ENCODE measurements at regions not wholly inside any gene's neighbourhood (a gene's known extent, or its start where the extent isn't known, plus 50 kb on each side); places are given as distances from the start of the nearest gene placed in this dataset.

DNA sequence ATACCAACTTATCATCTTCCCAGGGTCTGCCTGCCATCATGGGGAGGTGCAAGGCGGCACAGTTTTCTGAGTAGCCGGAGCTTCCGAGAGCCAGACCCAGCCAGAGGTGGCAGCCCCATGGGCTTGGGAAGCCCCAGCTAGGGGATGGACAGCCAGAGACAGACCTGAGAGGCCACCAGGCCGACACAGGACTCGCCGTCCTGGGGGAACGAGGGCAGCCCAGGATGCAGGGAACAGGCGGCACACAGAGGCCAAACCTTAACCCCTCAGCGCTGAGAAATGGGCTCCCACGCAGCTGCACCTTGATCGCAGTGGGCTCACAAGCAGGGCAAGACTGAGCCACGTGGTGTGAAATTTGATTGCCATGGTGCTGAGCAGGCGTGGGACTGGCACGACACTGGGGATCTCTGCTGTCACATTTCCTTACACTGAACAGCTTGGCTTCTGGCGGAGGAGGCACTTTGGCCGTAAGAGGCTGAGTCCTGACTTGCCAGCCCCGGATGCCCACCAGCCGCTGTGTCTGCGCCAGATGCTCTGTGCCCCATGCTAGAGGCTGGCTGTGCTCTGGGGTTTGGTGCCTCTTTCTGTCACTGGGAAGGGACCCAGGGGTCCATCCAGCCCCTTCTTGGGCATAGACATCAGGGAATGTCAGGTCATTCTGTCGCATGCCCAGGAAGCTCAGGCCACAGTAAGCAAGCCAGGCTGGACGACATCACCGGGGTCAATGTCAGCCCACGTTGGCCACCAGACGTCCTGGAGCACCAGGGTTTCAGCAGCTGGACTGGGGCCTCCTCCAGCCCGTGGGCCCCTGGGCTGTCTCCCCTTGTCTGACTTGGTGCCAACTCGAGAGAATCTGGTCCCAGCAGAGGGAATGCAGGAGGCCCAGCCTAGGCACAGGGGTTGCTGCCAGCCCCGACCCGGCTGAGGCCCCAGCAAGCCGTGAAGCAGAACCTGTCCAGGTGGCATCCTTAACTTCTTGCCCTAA lies 312.1 kb upstream of the MYT1L start:
- H3K27ac ChIP-seq: no peak overlapping the region
- DNase-seq (ENCODE audit: low read depth, low spot score): no peak

DNA sequence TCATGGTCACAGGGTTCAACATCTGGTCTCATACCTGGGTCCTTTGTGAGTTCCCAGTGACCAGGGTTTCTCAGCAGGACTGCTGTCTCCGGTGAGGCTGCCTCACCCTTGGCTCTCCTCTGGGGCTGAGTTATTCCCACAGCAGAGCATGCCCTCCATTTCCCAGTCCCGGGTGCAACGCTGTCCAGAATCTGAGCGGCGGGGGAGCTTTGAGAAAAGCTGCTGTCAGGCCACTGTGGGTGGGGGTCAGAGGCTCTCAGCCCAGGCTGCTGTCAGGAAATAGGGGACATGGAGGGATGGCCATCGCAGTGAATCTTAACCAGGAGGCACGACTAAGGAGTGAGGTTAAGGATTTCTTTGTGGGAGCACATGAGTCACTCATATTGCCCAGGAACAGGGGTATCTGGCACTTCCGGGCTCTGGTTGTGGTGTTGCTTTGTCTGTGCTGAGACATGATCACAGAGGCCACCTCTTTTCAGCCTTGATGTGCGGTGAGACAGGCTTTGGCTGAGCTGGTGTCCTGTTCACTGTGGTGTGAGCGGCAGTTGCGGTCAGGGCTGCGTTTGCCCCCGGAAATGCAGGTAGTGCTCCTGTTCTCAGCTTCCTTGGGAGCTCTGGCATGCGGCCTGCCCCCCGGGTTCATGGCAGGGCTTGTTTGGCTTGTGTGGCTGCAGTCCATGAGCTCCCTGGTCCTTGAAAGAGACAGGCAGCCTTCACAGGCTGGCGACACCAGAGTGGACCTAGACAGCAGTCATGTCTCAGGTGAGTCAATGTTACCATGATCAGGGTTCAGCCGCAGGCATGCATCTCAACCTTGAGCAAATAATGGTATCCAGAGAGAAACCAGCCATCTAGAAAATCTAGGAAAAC lies 310.7 kb upstream of the MYT1L start:
- no peak for DNase-seq (ENCODE audit: low read depth, low spot score)
- H3K27ac ChIP-seq: no peak overlapping the region

DNA sequence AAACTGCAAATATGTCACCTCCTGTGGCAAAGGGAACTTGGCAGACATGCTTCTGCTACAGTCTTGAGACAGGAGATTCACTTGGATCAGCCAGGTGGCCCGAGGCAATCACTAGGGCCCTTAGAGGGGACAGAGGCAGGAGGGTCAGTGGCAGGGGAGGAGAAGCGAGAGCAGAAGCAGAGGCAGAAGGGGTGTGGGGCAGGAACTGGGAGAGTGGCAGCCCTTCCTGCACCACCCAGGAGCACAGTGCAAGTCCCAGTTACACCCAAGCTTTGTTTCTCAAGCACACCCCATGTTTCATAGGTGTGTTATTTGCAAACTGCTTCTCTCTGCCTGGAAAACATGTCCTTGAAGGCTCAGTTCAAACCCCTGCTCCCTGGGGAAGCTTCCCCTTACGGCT lies 309.7 kb upstream of the MYT1L start:
- no peak overlapping the region for H3K27ac ChIP-seq
- no peak for DNase-seq (ENCODE audit: low read depth, low spot score)

DNA sequence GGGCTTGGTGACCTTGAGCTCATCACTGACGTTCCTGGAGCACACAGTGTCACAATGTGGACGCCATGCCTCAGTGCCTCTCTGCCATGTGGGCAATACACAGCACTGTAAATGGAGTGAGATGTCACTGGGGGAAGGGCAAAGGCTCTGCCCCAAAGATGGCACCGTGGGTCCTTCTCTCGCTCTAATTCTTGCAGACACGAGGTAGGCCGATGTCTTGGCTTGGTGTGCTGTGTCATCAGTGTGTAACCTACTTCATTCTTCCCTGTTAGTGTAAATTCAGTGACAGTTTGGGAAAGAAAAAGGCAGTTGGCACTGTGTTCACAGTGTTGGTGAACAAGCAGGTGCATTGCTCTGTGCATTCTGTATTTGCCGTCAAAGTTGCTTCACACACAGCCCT lies 309.3 kb upstream of the MYT1L start:
- no peak overlapping the region for H3K27ac ChIP-seq
- no peak for DNase-seq (ENCODE audit: low read depth, low spot score)

DNA sequence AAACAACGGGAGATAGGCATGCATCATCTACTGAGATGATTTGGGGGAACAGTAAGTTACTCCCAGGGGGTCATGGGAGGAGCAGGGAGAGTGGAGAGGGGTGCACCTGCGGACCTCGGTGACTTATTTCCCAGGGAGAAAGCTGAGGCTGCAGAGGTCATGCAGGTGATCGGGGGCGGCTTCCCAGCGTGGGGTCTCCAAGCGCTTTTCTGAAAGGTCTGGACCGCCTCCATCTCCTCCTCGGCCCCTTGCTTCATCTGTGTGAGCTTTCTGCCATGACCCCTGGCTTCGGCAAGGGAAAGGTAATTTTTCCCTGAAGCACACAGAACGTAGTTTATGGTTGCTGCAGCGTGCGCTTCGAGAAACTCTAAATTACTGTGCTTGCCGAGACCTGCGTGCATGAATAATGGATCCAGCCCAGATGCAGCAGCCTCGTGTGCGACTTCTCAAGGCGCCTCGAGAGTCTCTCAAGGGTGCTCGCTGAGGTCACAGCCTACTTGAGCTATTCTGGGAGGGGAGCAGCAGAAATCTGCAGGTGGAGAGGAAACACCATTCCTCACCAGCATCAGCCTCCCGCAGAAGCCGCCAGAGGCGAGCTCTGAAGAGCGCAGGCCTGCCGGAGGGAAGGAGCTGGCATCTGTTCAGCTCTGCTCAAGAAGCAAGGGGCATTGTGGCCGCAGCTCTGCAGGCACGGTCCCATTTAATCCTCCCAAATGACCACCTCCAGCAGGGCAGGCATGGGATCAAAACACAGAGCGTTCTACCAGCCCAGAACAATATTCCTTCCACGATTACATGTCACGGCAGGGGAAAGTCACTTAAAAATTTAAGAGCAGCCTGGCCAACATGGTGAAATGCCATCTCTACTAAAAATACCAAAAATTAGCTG lies 308.4 kb upstream of the MYT1L start:
- no peak for DNase-seq (ENCODE audit: low read depth, low spot score)

DNA sequence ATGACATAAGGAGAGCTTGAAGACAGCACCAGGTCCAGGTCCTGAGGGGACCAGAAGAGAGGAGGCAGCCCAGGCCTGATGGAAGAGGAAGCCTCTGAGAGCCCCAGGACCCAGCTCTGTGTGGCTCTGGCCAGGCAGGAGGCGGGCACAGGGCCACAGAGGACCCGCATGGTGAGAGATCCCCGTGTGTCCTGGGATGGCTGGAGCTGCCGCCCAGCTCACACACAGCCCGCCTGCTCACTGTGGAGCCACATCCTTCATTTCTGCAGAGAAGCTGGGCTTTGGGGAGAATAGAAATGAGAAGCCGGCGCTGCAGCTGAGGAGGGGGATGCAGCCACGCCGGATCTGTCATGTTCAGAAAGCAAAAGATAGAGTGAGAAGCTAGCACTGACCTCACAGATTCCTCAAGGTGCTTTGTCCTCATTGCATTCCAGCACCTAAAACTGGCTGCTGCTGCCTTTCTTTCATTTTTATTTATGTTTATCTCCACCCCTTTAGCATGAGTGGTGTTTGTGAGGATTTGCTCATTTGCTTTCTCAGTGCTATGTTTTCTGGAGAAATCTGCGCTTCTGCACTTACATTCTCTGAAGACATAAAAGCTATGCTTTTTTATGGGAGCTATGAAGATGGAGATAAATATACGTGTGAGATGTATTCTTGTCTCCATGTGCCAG lies 307.6 kb upstream of the MYT1L start:
- DNase-seq (ENCODE audit: low read depth, low spot score): no peak

More for the DNA sequence above, 308.4 kb upstream of the MYT1L start:
- no peak overlapping the region for H3K27ac ChIP-seq

DNA sequence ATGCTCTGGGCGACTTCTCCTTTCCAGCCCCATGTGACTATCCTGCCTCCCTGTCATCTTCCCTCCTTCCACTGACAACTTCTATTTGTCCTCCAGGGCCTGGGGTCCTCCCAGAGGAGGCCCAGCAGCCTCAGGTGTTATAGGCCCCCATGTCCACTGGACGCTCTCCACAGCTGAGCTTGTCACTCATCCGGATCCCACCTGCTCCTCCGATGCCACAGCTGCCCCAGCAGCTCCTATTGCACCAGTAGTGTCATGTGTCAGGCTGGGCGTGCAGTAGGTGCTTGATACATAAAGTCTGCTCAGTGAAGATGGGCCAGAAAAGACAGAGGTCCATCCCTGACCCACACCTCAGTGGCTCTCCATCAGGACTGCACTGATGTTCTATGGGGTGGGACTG lies 305.7 kb upstream of the MYT1L start:
- H3K27ac ChIP-seq: no peak overlapping the region
- DNase-seq (ENCODE audit: low read depth, low spot score): no peak

More for the DNA sequence above, 307.6 kb upstream of the MYT1L start:
- no peak overlapping the region for H3K27ac ChIP-seq

DNA sequence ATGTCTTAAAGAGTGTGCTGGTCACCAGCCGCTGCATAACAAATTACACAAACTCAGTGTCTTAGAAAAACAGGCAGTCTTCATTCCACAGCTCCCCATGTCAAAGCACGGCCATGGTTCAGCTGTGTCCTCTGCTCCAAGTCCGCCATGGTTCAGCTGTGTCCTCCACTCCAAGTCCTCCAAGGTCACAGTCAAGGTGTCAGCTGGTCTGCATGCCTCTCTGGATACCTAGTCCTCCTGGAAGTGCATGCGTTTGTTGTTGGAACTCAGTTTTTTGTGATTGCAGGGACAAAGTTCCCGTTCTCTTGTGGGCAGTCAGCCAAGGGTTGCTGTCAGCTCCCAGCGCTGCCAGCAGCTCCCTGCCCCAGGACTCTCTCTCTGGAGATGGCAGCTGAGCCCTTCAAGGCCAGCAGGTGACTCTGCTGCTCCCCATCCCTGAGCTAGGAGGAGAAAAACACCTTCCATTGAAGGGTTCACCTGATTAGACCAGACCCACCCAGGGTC lies 304.0 kb upstream of the MYT1L start:
- no peak for DNase-seq (ENCODE audit: low read depth, low spot score)
- no peak overlapping the region for H3K27ac ChIP-seq

DNA sequence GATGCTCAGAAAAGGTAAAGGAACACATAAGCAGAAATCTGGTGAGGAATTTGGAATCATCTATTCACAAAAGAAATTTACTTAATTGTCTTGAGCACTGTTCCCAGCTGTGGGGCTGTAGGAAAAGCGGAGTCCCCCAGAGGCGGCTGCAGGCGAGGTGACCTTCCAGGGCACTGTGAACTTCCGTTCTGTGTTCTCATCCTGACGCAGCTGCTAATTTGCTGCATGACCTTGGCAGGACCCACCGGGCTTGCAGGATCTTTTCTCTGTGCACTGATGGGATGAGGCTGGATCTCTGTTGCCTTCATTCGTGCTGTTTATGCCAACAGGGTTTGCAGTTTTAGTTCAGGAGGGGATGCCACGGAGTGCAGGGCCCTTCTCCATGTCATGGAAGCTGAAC lies 301.9 kb upstream of the MYT1L start:
- H3K27ac ChIP-seq: no peak overlapping the region
- no peak for DNase-seq (ENCODE audit: low read depth, low spot score)

DNA sequence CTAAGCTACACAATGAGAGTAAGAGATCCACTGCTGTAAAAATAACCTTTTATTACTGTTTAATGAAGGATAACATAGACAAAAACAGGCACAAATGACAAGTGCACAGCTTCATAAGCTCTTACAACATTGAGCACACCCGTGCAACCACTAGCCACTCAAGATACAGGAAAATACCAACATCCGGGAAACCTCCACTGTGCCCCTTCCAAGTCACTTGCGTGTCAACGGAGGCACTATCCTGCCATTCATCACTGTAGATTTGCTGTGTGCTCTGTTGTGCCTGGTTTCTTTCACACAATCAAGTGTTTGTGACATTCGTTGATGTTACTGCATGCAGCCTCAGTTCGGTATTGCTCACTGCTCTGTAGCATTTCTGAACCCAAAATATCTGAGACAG lies 292.9 kb upstream of the MYT1L start:
- DNase-seq (ENCODE audit: low read depth, low spot score): no peak
- no peak overlapping the region for H3K27ac ChIP-seq

DNA sequence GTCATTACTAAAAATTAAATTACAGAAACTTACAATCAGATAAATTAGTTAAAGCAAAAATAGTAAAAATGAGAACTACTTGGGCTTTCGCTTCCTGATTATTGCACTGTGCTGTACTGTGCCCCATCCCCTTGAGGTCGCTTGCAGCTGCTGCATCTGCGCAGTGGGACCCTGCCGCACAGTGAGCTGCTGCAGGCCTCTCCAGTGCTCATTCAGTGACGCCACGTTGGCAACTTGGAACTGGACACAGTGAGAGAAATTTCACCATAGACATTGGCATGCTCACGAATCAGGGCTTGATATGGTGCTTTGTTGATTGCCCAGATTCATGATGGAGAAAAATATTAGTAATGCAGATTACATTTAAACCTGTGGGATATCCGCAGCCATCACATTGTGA lies 290.8 kb upstream of the MYT1L start:
- no peak for DNase-seq (ENCODE audit: low read depth, low spot score)

DNA sequence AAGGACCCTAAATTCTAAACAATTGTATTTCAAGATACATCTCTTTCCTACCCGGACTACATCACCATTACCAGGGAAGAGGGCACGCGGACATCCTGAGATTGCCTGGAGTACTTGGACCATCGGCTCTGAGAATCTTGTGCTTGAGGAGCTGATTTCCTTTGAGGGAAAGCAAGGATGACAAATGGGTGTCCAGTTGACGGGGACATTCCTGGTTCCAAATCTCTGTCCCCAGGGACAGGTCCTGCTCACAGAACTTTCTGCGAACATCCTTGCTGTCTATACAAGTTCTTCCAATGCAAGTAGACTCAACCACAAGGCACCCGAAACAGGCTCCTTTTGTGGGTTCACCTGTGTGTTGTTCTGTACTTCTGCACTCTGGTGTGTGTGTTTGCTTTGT lies 289.5 kb upstream of the MYT1L start:
- no peak for DNase-seq (ENCODE audit: low read depth, low spot score)
- no peak overlapping the region for H3K27ac ChIP-seq

More for the DNA sequence above, 290.8 kb upstream of the MYT1L start:
- H3K27ac ChIP-seq: no peak overlapping the region

DNA sequence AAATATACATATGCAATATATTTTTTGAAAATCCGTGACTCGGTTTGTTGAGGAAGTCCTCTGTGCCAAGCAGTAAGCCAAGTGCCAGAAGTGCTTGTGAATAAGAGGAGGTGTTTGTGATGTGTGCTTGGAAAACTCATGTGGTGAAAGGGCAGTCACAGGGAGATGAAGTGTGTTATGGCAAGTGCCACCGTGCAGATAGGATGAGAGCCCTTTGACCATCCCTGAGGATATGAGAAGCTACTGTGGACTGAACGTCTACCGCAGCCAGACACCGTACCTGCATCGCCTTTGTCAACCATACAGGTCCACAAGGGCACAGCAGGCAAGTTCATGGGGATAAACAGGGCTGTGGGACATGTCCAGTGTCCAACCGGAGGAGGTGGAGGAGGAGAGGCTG lies 288.9 kb upstream of the MYT1L start:
- DNase-seq (ENCODE audit: low read depth, low spot score): no peak
- H3K27ac ChIP-seq: no peak overlapping the region

DNA sequence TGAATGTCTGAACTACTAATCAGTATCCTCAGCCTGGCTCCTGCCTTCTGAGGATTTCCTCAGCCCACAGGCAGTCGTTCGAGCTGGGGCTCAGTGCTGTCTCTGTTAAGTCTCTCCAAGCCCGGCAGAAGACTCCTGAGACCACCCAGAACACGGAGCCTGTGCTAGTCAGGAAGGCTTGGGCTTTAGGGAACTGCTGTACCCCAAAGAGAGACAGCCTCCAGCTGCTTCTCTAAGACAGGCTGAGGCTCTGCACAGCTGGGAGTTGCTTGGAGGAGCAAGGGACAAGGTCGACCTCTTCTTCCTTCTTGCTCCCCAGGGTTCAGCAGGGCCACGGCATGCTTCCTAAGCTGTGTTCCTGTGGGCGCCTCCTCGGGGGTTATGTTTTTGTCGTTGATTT lies 283.4 kb upstream of the MYT1L start:
- no peak for DNase-seq (ENCODE audit: low read depth, low spot score)
- no peak overlapping the region for H3K27ac ChIP-seq

DNA sequence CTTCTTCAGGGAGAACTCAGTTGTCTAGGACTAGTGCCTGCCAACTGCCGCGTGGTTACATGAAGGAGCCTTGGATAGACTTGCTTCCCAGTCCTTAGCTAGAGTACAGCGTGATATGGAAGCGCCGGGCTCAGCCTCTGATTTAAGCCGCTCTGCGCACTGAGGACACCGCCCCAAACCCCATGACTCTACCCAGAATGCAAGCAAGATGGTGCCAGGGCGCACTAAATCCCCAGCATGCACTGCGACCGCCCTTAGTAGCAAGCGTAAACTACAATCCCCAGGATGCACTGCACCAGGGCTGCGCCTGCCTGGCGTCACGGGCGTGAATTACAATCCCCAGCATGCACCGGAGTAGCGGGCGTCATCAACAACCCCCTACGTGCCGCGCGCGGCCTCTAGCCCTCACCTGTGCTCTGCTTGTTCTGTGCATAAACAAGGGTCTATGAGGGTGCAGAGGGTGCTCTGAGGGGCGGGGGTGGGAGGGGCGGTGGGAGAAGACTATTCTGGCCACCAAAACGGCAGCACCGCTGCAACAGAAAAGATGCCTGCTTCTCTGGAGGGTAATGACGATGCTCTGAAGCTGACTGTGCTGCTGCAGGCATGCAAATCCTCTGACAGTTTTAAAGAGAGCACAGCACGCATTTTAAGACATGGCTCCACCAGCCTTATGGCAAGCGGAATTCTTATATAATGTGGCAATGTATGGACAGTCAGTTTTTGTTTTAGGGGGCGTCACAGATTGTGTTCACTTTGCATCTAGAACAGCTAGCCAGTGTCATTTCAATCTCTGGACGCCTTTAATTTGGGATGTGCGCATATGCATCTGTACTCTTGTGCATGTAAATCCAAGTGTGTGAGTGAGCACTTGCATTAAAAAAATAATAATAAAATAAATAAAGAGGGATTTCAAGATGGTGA lies 282.5 kb upstream of the MYT1L start:
- DNase-seq (ENCODE audit: low read depth, low spot score): peak; percentile 74
- peak overlapping the region; percentile 37 for H3K27ac ChIP-seq

DNA sequence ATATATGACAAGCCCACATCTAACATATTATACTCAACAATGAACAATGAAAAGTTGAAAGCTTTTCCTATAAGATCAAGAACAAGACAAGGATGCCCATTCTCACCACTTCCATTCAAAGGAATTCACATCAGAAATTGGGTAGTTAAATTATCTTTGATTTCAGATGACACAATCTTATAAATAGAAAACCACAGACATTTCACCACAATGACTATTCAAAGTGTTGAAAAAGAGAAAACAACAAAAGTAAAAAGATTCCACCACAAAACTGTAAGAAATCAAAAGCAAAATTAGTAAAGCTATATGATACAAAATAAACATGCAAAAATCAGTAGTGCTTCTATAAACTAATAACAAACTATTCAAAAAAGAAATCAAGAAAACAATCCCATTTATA lies 279.7 kb upstream of the MYT1L start:
- H3K27ac ChIP-seq: no peak overlapping the region
- DNase-seq (ENCODE audit: low read depth, low spot score): no peak

DNA sequence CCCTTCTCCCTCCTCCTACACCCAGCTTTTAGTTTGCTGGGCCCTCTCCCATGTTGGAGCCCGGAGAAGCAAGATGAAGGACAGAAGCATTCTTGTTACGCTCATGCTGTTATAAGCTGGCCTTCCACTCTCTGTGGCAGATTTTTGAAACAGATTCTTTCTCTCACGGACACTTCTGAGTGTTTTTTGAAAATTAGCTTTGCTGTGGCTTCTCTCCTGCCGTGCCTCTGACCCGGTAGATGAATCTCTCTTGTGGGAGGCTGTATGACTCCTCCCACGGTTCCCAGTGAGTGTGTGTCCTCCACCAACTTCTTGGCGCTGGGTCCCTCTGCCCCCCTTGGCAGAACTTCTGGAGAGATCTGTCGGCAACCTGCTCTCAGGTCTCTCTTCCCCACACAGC lies 269.3 kb upstream of the MYT1L start:
- no peak for DNase-seq (ENCODE audit: low read depth, low spot score)
- H3K27ac ChIP-seq: no peak overlapping the region

DNA sequence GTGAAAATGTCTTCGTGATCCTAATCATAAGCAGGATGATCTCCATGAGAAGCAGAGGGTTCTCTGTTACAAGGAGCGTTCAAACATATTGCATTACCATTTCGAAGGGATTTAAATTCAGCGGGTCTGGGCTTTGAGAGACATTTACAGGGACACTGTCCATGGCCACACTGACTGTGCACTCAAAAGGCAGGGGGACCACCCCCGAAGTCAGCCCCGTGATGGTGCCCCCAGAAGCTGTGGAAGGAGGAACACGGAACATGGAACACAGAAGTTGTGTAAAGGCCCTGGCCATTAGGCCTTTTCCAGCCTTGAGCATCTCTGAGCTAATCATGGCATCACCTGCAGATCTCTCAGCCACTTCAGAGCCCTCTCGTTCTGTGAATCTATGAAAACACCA lies 268.4 kb upstream of the MYT1L start:
- no peak for DNase-seq (ENCODE audit: low read depth, low spot score)
- no peak overlapping the region for H3K27ac ChIP-seq

Data from epithelial cell of prostate (primary cell).